ENCODE measurements at regions not wholly inside any gene's neighbourhood (a gene's known extent, or its start where the extent isn't known, plus 50 kb on each side); places are given as distances from the start of the nearest gene placed in this dataset.
A peak's percentile ranks its signal among the peaks of the same experiment; 100 is the strongest.

GRCh38 chr6:164337024-164337924 lies 922.8 kb downstream of the QKI start (continued):
- peak; percentile 85 for TF ChIP-seq SAFB (IDR thresholded peaks at IDR 0.05; ENCODE audit: borderline replicate concordance, low read depth, low read length)
- TF ChIP-seq, protein P1, sequence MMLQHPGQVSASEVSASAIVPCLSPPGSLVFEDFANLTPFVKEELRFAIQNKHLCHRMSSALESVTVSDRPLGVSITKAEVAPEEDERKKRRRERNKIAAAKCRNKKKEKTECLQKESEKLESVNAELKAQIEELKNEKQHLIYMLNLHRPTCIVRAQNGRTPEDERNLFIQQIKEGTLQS (IDR thresholded peaks at IDR 0.05): no peak
- TF ChIP-seq, protein P1 (CRISPR knock-in tag; conservative IDR thresholded peaks at IDR 0.05): no peak
- no peak for TF ChIP-seq GABPB1 (CRISPR knock-in tag; IDR thresholded peaks at IDR 0.05)
- no peak for TF ChIP-seq THRA (IDR thresholded peaks at IDR 0.05)
- TF ChIP-seq, protein P2, sequence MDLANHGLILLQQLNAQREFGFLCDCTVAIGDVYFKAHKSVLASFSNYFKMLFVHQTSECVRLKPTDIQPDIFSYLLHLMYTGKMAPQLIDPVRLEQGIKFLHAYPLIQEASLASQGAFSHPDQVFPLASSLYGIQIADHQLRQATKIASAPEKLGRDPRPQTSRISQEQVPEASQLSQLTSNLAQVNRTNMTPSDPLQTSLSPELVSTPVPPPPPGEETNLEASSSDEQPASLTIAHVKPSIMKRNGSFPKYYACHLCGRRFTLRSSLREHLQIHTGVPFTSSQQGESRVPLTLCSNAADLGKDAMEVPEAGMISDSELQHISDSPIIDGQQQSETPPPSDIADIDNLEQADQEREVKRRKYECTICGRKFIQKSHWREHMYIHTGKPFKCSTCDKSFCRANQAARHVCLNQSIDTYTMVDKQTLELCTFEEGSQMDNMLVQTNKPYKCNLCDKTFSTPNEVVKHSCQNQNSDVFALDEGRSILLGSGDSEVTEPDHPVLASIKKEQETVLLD (IDR thresholded peaks at IDR 0.05): no peak
- TF ChIP-seq MLX (CRISPR knock-in tag; conservative IDR thresholded peaks at IDR 0.05): peak in 1 of 2 experiments; percentile 96; a peak in 2 of 4 replicates
- no peak for TF ChIP-seq NRF1 (conservative IDR thresholded peaks at IDR 0.05 in 1 of 2, IDR thresholded peaks at IDR 0.05 in 1 of 2)
- TF ChIP-seq TCFL5 (CRISPR knock-in tag; conservative IDR thresholded peaks at IDR 0.05): peak; percentile 98
- no peak for TF ChIP-seq HMBOX1 (IDR thresholded peaks at IDR 0.05)
- peak; percentile 66 for TF ChIP-seq DEAF1 (CRISPR knock-in tag; IDR thresholded peaks at IDR 0.05)
- TF ChIP-seq STAT5B (CRISPR knock-in tag; IDR thresholded peaks at IDR 0.05): peak; percentile 87
- TF ChIP-seq LEF1 (IDR thresholded peaks at IDR 0.05): no peak
- TF ChIP-seq ZNF764 (CRISPR knock-in tag; IDR thresholded peaks at IDR 0.05; ENCODE audit: low read depth): peak; percentile 35; the same call in 1 of the 2 replicates
- peak; percentile 94 for TF ChIP-seq PHTF2 (CRISPR knock-in tag; IDR thresholded peaks at IDR 0.05)
- TF ChIP-seq HNRNPL (IDR thresholded peaks at IDR 0.05; ENCODE audit: low read depth, low read length): no peak
- no peak for TF ChIP-seq PML (IDR thresholded peaks at IDR 0.05; ENCODE audit: low read length)
- no peak for TF ChIP-seq DACH1 (IDR thresholded peaks at IDR 0.05; ENCODE audit: partially characterized antibody)
- TF ChIP-seq ZNF707 (CRISPR knock-in tag; conservative IDR thresholded peaks at IDR 0.05): peak; percentile 92
- peak; percentile 99 for TF ChIP-seq SMAD3 (CRISPR knock-in tag; conservative IDR thresholded peaks at IDR 0.05)
- TF ChIP-seq NCOA2 (IDR thresholded peaks at IDR 0.05; ENCODE audit: partially characterized antibody in 2 of 2): no peak
- peak; percentile 98 for TF ChIP-seq ZNF140 (CRISPR knock-in tag; IDR thresholded peaks at IDR 0.05)

Measured in K562 (cell line).